ENCODE measurements at regions not wholly inside any gene's neighbourhood (a gene's known extent, or its start where the extent isn't known, plus 50 kb on each side); places are given as distances from the start of the nearest gene placed in this dataset.

DNA sequence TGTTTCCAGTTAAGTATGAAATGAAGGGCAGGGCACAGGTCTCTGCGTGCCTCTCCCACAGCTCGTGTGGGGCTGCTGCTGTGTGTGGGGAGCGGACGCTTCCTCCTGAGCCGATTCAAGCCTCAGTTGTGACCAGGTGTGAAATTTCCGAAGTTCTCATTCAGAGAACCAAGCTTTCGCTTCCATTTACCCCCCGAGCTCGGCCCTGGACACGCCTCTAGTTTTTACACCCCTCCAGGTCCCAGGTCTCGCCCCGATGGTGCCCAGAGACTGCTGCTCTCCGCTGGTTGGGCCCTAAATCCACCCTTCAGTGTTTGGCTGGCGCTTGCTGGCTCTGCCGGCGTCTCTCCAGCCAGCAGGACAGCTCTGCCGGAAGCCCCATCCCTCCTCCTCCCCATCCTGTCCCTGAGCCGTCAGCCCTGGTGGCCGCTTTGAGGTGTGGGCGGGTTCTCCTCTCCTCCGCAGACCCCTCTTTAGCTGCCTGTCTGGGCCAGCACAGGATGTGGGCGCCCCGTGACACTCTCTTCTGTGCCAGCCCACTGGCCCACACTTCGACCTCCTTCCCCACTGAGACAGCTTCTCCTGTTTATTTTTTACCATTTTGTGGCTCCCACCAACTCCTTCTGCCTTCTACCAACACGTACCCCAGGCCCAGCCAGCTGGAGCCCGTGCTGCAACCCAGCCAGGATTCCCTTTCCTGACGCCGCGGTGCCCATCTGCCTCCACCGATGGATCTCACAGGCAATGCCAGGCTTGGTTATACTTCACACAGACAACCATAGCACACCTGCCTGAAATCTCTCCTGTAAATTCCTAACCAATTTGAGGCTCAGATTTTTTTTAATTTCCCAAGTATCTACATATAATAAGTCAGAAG, 142.8 kb downstream of the DLL1 start:
- Mint-ChIP-seq H3K4me1 (peaks cover 30% of the 10 kb centered on the region), H3K27ac (no peak overlapping the region), H3K9me3 (peaks cover 16% of the 10 kb centered on the region), H3K27me3 (ENCODE audit: insufficient read depth, low read depth, poor library complexity) (peaks cover 27% of the 10 kb centered on the region), H3K4me3 (no peak overlapping the region), H3K36me3 (ENCODE audit: low read depth) (peaks cover 2% of the 10 kb centered on the region; the same call in 2 of the 3 replicates)
- no peaks in the 10 kb centered on the region for H4K20me1 ChIP-seq (replicated peaks; ENCODE audit: insufficient read depth)
- no peaks in the 10 kb centered on the region for H3K36me3 ChIP-seq (ENCODE audit: insufficient read depth)
- no peaks in the 10 kb centered on the region for H3K79me2 ChIP-seq (replicated peaks; ENCODE audit: insufficient read depth)
- no peaks in the 10 kb centered on the region; the same call in 1 of the 2 replicates for H3K4me1 ChIP-seq (ENCODE audit: insufficient read depth)
- TF ChIP-seq ETS1 (IDR thresholded peaks at IDR 0.05) (no peak), ZNF462 (CRISPR knock-in tag; IDR thresholded peaks at IDR 0.05) (no peak), NANOG (IDR thresholded peaks at IDR 0.05; ENCODE audit: borderline replicate concordance) (no peak), JUNB (IDR thresholded peaks at IDR 0.05; ENCODE audit: unreplicated experiment) (no peak), POLR2AphosphoS5 (IDR thresholded peaks at IDR 0.05; ENCODE audit: low read depth) (no peak), ZNF331 (CRISPR knock-in tag; IDR thresholded peaks at IDR 0.05; ENCODE audit: low read depth) (no peak), EZH2phosphoT487 (IDR thresholded peaks at IDR 0.05; ENCODE audit: unreplicated experiment) (no peak)
- TF ChIP-seq, protein P1, sequence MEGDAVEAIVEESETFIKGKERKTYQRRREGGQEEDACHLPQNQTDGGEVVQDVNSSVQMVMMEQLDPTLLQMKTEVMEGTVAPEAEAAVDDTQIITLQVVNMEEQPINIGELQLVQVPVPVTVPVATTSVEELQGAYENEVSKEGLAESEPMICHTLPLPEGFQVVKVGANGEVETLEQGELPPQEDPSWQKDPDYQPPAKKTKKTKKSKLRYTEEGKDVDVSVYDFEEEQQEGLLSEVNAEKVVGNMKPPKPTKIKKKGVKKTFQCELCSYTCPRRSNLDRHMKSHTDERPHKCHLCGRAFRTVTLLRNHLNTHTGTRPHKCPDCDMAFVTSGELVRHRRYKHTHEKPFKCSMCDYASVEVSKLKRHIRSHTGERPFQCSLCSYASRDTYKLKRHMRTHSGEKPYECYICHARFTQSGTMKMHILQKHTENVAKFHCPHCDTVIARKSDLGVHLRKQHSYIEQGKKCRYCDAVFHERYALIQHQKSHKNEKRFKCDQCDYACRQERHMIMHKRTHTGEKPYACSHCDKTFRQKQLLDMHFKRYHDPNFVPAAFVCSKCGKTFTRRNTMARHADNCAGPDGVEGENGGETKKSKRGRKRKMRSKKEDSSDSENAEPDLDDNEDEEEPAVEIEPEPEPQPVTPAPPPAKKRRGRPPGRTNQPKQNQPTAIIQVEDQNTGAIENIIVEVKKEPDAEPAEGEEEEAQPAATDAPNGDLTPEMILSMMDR (conservative IDR thresholded peaks at IDR 0.05; ENCODE audit: low read depth in 2 of 2) = no peak
- TF ChIP-seq, protein P2, sequence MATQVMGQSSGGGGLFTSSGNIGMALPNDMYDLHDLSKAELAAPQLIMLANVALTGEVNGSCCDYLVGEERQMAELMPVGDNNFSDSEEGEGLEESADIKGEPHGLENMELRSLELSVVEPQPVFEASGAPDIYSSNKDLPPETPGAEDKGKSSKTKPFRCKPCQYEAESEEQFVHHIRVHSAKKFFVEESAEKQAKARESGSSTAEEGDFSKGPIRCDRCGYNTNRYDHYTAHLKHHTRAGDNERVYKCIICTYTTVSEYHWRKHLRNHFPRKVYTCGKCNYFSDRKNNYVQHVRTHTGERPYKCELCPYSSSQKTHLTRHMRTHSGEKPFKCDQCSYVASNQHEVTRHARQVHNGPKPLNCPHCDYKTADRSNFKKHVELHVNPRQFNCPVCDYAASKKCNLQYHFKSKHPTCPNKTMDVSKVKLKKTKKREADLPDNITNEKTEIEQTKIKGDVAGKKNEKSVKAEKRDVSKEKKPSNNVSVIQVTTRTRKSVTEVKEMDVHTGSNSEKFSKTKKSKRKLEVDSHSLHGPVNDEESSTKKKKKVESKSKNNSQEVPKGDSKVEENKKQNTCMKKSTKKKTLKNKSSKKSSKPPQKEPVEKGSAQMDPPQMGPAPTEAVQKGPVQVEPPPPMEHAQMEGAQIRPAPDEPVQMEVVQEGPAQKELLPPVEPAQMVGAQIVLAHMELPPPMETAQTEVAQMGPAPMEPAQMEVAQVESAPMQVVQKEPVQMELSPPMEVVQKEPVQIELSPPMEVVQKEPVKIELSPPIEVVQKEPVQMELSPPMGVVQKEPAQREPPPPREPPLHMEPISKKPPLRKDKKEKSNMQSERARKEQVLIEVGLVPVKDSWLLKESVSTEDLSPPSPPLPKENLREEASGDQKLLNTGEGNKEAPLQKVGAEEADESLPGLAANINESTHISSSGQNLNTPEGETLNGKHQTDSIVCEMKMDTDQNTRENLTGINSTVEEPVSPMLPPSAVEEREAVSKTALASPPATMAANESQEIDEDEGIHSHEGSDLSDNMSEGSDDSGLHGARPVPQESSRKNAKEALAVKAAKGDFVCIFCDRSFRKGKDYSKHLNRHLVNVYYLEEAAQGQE (IDR thresholded peaks at IDR 0.05; ENCODE audit: unreplicated experiment) = no peak
- H3K27me3 ChIP-seq (ENCODE audit: insufficient read depth) = no peaks in the 10 kb centered on the region
- H2AFZ ChIP-seq = peak overlapping the region; percentile 66
- H3K4me2 ChIP-seq = no peak overlapping the region
- no peaks in the 10 kb centered on the region for H3K9me2 ChIP-seq (ENCODE audit: insufficient read depth)
- DNase-seq (ENCODE audit: low spot score) (peak; percentile 46), ATAC-seq (peak; percentile 66)
- no peak overlapping the region for H3K27ac ChIP-seq (ENCODE audit: low read depth)
- no peaks in the 10 kb centered on the region for H3F3A ChIP-seq (replicated peaks; ENCODE audit: low read depth)
- no peak overlapping the region for H3K4me3 ChIP-seq

Measured in GM23338 (cell line).